ENCODE measurements at regions not wholly inside any gene's neighbourhood (a gene's known extent, or its start where the extent isn't known, plus 50 kb on each side); places are given as distances from the start of the nearest gene placed in this dataset.

DNA sequence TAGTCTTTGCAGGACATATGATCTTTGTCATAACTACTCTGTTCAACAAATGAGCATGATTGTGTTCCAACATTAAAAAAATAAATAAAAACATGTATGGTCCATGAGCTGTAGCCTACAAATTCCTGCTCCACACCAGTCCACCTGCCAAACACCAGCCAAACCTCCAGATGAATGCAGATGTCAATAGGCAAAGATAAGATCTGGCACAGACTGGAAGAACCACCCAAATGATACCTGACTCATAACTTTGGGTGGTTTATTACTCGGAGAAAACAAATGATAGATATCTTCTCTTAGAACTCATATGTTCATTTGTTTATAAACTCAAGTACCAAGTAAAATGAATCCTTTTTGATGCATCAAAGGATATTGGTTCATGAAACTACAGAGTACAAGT, 425.1 kb downstream of the GBA3 start:
- H2BK20ac ChIP-seq (ENCODE audit: low read depth, low read length, poor library complexity, severe bottlenecking): no peak overlapping the region
- no peak overlapping the region for H3K4me2 ChIP-seq (ENCODE audit: insufficient read depth, insufficient read length, low read length)
- no peaks in the 10 kb centered on the region for H3K36me3 Mint-ChIP-seq (ENCODE audit: insufficient read depth in 1 of 3, low read depth in 3 of 3)
- H3K27me3 Mint-ChIP-seq (ENCODE audit: low read depth): peaks cover 13% of the 10 kb centered on the region
- no peak overlapping the region for H3K14ac ChIP-seq (ENCODE audit: insufficient read depth, low read length)
- no peak overlapping the region for H4K91ac ChIP-seq (ENCODE audit: insufficient read length, low read depth, low read length)
- no peak overlapping the region for H2BK15ac ChIP-seq (ENCODE audit: low read depth, low read length)
- no CpG with 5 or more reads among the region's 1 CpG for WGBS (ENCODE audit: extremely low coverage, insufficient read length, low lambda C conversion rate)
- no peak overlapping the region for H2BK12ac ChIP-seq (ENCODE audit: insufficient read length, low read depth, low read length)
- no peak overlapping the region for H2AFZ ChIP-seq (ENCODE audit: low read length)
- no peaks in the 10 kb centered on the region for H3K9me3 ChIP-seq (ENCODE audit: control insufficient read depth, low read depth, low read length)
- no peak overlapping the region for H3K4me3 Mint-ChIP-seq
- H4K5ac ChIP-seq (ENCODE audit: insufficient read length, low read depth, low read length): no peak overlapping the region
- no peak overlapping the region for H3K56ac ChIP-seq (ENCODE audit: insufficient read length, low read depth, low read length)
- H3K4ac ChIP-seq (ENCODE audit: low read depth, low read length): no peak overlapping the region
- H3K18ac ChIP-seq (ENCODE audit: insufficient read length, low read depth, low read length): no peak overlapping the region
- no peak overlapping the region for H3K9ac ChIP-seq (ENCODE audit: extremely low read depth, insufficient read length, low read length)
- H3K27ac ChIP-seq (ENCODE audit: insufficient read length, low read depth, low read length): no peak overlapping the region
- H3K79me1 ChIP-seq (ENCODE audit: insufficient read depth, low read depth, low read length, poor library complexity, severe bottlenecking): no peaks in the 10 kb centered on the region
- no peak overlapping the region for H3K23ac ChIP-seq (ENCODE audit: insufficient read length, low read depth, low read length)
- no peak overlapping the region for H2BK5ac ChIP-seq (ENCODE audit: insufficient read length, low read length)
- H3K4me1 ChIP-seq (ENCODE audit: insufficient read depth, low read length): no peaks in the 10 kb centered on the region
- no peak for DNase-seq
- no peak overlapping the region for H2AK5ac ChIP-seq (ENCODE audit: insufficient read length, low read length)
- no peaks in the 10 kb centered on the region for H3K27me3 ChIP-seq (ENCODE audit: insufficient read depth, low read length)
- H3K79me2 ChIP-seq (ENCODE audit: insufficient read depth, low read length): no peaks in the 10 kb centered on the region
- no peak overlapping the region for H3T11ph ChIP-seq (ENCODE audit: low read length)
- H4K8ac ChIP-seq (replicated peaks; ENCODE audit: insufficient read length, low read depth, low read length): no peak overlapping the region
- H2BK120ac ChIP-seq (ENCODE audit: low read depth, low read length, poor library complexity, severe bottlenecking): no peak overlapping the region
- H3K23me2 ChIP-seq (ENCODE audit: insufficient read length, low read depth, low read length, poor library complexity, severe bottlenecking): no peaks in the 10 kb centered on the region
- TF ChIP-seq, protein P1, sequence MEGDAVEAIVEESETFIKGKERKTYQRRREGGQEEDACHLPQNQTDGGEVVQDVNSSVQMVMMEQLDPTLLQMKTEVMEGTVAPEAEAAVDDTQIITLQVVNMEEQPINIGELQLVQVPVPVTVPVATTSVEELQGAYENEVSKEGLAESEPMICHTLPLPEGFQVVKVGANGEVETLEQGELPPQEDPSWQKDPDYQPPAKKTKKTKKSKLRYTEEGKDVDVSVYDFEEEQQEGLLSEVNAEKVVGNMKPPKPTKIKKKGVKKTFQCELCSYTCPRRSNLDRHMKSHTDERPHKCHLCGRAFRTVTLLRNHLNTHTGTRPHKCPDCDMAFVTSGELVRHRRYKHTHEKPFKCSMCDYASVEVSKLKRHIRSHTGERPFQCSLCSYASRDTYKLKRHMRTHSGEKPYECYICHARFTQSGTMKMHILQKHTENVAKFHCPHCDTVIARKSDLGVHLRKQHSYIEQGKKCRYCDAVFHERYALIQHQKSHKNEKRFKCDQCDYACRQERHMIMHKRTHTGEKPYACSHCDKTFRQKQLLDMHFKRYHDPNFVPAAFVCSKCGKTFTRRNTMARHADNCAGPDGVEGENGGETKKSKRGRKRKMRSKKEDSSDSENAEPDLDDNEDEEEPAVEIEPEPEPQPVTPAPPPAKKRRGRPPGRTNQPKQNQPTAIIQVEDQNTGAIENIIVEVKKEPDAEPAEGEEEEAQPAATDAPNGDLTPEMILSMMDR (conservative IDR thresholded peaks at IDR 0.05): no peak
- peaks cover 4 to 5% of the 10 kb centered on the region in 2 experiments; a peak in 3 of 4 replicates for H3K4me1 Mint-ChIP-seq
- H3K27ac Mint-ChIP-seq: no peak overlapping the region
- no peaks in the 10 kb centered on the region for H4K20me1 ChIP-seq (ENCODE audit: control insufficient read depth, insufficient read depth, insufficient read length)
- no peaks in the 10 kb centered on the region for H3K9me3 Mint-ChIP-seq
